ENCODE measurements at regions not wholly inside any gene's neighbourhood (a gene's known extent, or its start where the extent isn't known, plus 50 kb on each side); places are given as distances from the start of the nearest gene placed in this dataset.

GRCh38 chr14:87712396-87713090 lies 280.4 kb downstream of the GALC start:
- intact Hi-C loops (cut with micrococcal nuclease) (no loop called here), dilution Hi-C loops (cut with HindIII; ENCODE audit: low sequenced_read_pairs, unreplicated experiment) (no loop called here), in situ Hi-C loops (cut with MboI; ENCODE audit: low sequenced_read_pairs) (no loop called here)
- H2AK5ac ChIP-seq (ENCODE audit: low read depth, low read length) = no peak overlapping the region
- WGBS, 2 experiments (ENCODE audit: extremely low coverage in 2 of 2, insufficient read length in 1 of 2) = no CpG with 5 or more reads among the region's 6 CpGs
- TF ChIP-seq RAD21 (IDR thresholded peaks at IDR 0.05; ENCODE audit: low read length) (no peak), CHD1 (IDR thresholded peaks at IDR 0.05; ENCODE audit: low read depth, low read length) (no peak), MAZ (IDR thresholded peaks at IDR 0.05; ENCODE audit: borderline replicate concordance, low read depth, low read length) (no peak), CTCF (conservative IDR thresholded peaks at IDR 0.05; ENCODE audit: low read depth, low read length) (no peak), POLR2A (IDR thresholded peaks at IDR 0.05; ENCODE audit: low read depth, low read length) (no peak)
- H3K18ac ChIP-seq (ENCODE audit: low read depth, low read length) = no peak overlapping the region
- H3K4me1 ChIP-seq (ENCODE audit: control insufficient read depth, insufficient read depth, low read length) = no peaks in the 10 kb centered on the region
- peaks cover 17% of the 10 kb centered on the region for H3K9me3 ChIP-seq (ENCODE audit: control insufficient read depth, insufficient read depth, low read length)
- no peaks in the 10 kb centered on the region for H3K9me1 ChIP-seq (ENCODE audit: insufficient read depth, low read length)
- no peak overlapping the region for H4K91ac ChIP-seq (ENCODE audit: insufficient read depth, low read depth, low read length)
- no peak overlapping the region for H3K4ac ChIP-seq (ENCODE audit: low read depth, low read length)
- H3K79me1 ChIP-seq (ENCODE audit: low read depth in 1 of 2, low read length in 2 of 2) = no peaks in the 10 kb centered on the region
- POLR2A ChIA-PET (ENCODE audit: unreplicated experiment) = no interaction called here
- H4K8ac ChIP-seq (ENCODE audit: low read depth in 2 of 2, low read length in 2 of 2) = no peak overlapping the region
- H3K4me3 ChIP-seq (ENCODE audit: insufficient read depth, low read depth, low read length) = no peak overlapping the region
- no peak overlapping the region for H3K9ac ChIP-seq (ENCODE audit: low read depth, low read length)
- ATAC-seq (ENCODE audit: low read depth) (no peak), DNase-seq (no peak)
- H2AK9ac ChIP-seq (replicated peaks; ENCODE audit: low read depth, low read length, poor library complexity) = no peak overlapping the region
- no peaks in the 10 kb centered on the region for H4K20me1 ChIP-seq (ENCODE audit: insufficient read depth, low read length)
- no peak overlapping the region for H2BK120ac ChIP-seq (ENCODE audit: low read depth, low read length)
- no peak overlapping the region for H4K5ac ChIP-seq (ENCODE audit: low read depth, low read length)
- no peak overlapping the region for H2AFZ ChIP-seq (replicated peaks; ENCODE audit: low read length, poor library complexity)
- H3K23ac ChIP-seq (ENCODE audit: low read depth, low read length) = no peak overlapping the region
- H3K4me2 ChIP-seq (ENCODE audit: low read depth, low read length) = no peak overlapping the region
- no peak overlapping the region for H3K56ac ChIP-seq (ENCODE audit: extremely low read depth, insufficient read depth, low read length)
- no peak overlapping the region for H2BK20ac ChIP-seq (ENCODE audit: low read depth, low read length)
- H3K36me3 ChIP-seq (ENCODE audit: control insufficient read depth, insufficient read depth, low read length) = no peaks in the 10 kb centered on the region
- no TSS peak for BruUV-seq (replicated peaks)
- no peak overlapping the region for H3K14ac ChIP-seq (replicated peaks; ENCODE audit: low read depth, low read length)
- CTCF ChIA-PET = no interaction called here
- no peak overlapping the region for H3K27ac ChIP-seq (ENCODE audit: insufficient read depth, low read length)
- H3K27me3 ChIP-seq (ENCODE audit: control insufficient read depth, insufficient read depth, low read length) = no peaks in the 10 kb centered on the region
- no peak overlapping the region for H2BK15ac ChIP-seq (ENCODE audit: low read depth, low read length)
- H2BK5ac ChIP-seq (ENCODE audit: low read depth, low read length, poor library complexity, severe bottlenecking) = no peak overlapping the region

Measured in IMR-90 (cell line).